ENCODE measurements at regions not wholly inside any gene's neighbourhood (a gene's known extent, or its start where the extent isn't known, plus 50 kb on each side); places are given as distances from the start of the nearest gene placed in this dataset.

DNA sequence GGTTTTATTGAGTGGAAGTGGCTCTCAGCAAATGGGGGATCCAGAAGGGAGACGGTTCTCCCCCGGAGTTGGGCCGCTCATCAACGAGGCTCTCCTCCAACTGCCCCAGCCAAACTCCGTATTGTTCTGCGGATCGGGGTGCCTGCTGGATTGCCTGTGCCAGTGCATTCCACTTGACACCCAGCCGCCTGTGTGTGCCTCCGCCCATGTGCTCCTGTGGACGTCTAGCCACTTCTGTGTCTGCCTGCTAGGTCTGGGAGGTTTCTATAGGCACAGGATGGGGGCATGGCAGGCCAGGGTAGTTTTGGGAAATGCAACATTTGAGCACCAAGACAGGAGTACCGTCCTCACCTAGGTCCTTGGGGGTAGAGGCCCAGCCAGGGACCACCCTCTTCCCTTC, 225.7 kb upstream of the AMIGO2 start:
- H3K4me3 ChIP-seq (ENCODE audit: low read depth, low read length), result no peak overlapping the region
- no peak for DNase-seq (ENCODE audit: low read depth)
- TF ChIP-seq, protein P1, sequence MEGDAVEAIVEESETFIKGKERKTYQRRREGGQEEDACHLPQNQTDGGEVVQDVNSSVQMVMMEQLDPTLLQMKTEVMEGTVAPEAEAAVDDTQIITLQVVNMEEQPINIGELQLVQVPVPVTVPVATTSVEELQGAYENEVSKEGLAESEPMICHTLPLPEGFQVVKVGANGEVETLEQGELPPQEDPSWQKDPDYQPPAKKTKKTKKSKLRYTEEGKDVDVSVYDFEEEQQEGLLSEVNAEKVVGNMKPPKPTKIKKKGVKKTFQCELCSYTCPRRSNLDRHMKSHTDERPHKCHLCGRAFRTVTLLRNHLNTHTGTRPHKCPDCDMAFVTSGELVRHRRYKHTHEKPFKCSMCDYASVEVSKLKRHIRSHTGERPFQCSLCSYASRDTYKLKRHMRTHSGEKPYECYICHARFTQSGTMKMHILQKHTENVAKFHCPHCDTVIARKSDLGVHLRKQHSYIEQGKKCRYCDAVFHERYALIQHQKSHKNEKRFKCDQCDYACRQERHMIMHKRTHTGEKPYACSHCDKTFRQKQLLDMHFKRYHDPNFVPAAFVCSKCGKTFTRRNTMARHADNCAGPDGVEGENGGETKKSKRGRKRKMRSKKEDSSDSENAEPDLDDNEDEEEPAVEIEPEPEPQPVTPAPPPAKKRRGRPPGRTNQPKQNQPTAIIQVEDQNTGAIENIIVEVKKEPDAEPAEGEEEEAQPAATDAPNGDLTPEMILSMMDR (conservative IDR thresholded peaks at IDR 0.05; ENCODE audit: low read depth, low read length), result no peak

DNA sequence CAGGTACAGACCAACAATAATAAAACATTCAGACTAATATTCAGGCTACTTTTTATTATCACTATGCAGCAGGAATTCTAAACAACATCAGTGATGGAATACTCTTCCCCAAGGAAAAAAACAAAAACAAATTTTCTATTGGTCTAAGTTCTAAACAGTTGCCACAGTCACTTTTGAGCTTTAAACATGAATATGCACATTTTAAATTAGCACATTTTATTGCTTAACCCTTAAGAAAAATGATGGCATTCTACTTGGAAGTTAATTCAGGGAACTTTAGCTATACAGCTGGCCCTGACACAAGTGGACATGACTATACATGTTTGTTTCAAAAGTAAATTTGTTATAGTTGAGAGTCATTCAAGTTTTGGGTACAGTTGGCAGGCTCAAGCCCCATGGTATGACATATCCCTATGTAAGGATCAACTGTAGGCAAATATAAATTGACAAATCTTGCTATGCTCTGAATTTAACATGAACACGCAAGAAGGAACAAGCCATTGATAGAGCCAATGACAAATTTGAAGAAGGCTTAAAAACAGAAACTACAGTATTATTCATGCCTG, 224.3 kb upstream of the AMIGO2 start:
- no peak for DNase-seq (ENCODE audit: low read depth)

DNA sequence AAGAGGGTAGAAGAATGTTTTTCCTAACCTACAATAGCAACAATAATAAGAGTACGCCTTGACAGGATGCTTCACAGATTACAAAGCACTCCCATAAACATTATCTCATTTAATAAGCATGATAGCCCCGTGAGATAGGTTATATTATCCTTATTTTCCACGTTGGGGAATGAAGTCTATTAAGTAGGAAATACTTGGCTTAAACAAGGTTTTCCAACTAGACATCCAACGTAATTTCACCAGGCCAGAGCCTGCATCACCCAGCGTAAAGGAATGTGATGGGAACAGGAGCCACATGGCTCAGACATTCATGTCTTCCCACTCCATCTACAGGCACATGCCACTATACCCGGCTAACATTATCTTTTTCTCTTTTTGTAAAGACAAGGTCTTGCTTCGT, 223.4 kb upstream of the AMIGO2 start:
- peak; percentile 23 for DNase-seq (ENCODE audit: low read depth)
- TF ChIP-seq, protein P1 (conservative IDR thresholded peaks at IDR 0.05; ENCODE audit: low read depth, low read length), result no peak
- H3K4me3 ChIP-seq (ENCODE audit: low read depth, low read length), result no peak overlapping the region

More for the DNA sequence above, 224.3 kb upstream of the AMIGO2 start:
- TF ChIP-seq, protein P1 (conservative IDR thresholded peaks at IDR 0.05; ENCODE audit: low read depth, low read length), result no peak
- H3K4me3 ChIP-seq (ENCODE audit: low read depth, low read length), result no peak overlapping the region

DNA sequence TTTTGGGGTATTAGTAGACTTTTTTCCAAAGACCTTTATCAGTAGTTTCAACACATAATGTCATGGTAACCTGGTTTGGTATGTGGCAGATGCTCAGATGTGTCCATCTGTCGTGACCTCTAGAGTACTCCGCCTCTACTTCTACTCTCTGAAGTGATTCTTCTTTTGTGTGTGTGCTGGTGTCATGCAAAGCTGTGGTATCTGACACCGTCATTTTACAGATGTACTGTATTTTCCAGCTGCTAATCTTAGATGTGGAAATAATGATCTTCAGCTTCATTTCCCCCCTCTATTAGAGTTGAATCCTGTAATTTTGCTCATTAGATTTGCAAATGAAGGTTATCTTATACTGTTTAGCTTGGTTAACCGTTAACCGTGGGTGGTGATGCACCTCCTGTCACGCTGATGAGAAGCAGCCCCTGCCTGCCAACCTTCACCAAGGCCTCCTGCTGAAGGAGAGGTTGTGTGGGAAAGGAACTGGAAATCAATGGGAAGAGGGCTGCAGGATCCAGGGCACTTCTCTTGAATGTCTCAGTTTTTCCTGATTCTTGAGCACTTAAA, 222.4 kb upstream of the AMIGO2 start:
- H3K4me3 ChIP-seq (ENCODE audit: low read depth, low read length), result no peak overlapping the region
- no peak for DNase-seq (ENCODE audit: low read depth)
- TF ChIP-seq, protein P1 (conservative IDR thresholded peaks at IDR 0.05; ENCODE audit: low read depth, low read length), result no peak

DNA sequence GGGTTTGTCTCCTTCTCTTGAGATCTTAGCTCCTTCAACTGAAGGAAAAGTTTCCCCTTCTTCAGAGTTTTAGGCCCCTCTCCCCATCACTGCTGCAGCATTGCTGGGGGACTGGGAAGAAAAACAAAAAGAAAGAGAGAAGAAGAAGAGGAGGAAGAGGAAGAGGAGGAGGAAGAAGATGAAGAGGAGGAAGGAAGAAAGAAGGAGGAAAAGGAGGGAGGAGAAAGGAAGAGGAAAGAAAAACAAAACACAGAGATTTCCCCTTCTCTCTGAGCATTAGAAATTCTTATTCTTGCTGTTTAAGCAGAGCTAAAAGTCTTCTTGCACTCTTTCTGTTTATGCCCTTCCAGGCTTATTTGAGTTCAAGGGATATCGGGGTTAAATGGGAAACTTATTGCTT, 219.8 kb upstream of the AMIGO2 start:
- no peak overlapping the region for H3K4me3 ChIP-seq (ENCODE audit: low read depth, low read length)
- DNase-seq (ENCODE audit: low read depth), result no peak
- TF ChIP-seq, protein P1 (conservative IDR thresholded peaks at IDR 0.05; ENCODE audit: low read depth, low read length), result no peak

DNA sequence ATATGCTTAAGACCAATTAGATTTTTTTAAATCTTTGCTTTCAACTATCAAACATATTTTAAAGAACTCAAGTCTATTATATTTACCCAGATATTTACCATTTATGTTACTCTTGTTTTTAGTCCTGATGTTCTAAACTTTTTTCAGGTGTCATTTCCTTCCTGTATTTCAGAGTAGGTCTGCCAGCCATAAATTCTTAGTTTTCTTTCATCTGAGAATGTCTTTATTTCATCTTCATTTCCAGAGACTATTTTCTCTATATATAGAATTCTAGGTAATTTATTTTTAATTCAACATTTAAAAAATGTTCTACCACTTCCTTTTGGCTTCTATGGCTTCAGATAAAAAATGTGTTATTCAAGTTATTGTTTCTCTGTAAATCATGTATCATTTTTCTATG, 218.2 kb upstream of the AMIGO2 start:
- no peak overlapping the region for H3K4me3 ChIP-seq (ENCODE audit: low read depth, low read length)
- TF ChIP-seq, protein P1 (conservative IDR thresholded peaks at IDR 0.05; ENCODE audit: low read depth, low read length), result no peak

DNA sequence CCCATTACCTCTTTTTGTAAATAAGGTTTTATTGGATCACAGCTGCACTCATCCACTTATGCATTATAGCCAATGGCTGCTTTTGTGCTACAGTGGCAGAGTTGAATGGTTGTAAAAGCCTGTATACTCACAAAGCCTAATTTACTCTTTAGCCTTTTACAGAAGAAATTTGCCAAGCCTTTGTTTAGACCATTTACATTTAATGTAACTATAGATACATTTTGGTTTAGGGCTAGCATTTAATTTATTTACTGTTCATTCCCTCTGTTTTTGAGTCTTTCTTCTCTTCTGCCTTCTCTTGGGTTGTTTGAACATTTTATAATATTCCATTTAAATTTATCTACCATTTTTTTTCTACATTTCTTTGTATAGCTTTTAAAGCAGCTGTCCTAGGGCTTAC, 217.1 kb upstream of the AMIGO2 start:
- TF ChIP-seq, protein P1 (conservative IDR thresholded peaks at IDR 0.05; ENCODE audit: low read depth, low read length), result no peak
- DNase-seq (ENCODE audit: low read depth), result no peak
- H3K4me3 ChIP-seq (ENCODE audit: low read depth, low read length), result no peak overlapping the region

More for the DNA sequence above, 218.2 kb upstream of the AMIGO2 start:
- no peak for DNase-seq (ENCODE audit: low read depth)

All from choroid plexus epithelial cell (primary cell).